Coronary artery (tissue), 2 donors: ENCODE measurements at regions not wholly inside any gene's neighbourhood (a gene's known extent, or its start where the extent isn't known, plus 50 kb on each side); places are given as distances from the start of the nearest gene placed in this dataset.
"Not testable (repeated sequence)": the region's sequence is repeated elsewhere in the genome, so short reads cannot be mapped to it uniquely, and the experiment has no call there.

Experiments
- DNase-seq: peaks from one replicate; pipeline ENCODE4 v3.0.0-alpha.2; 2017; ENCODE audit warnings: low spot score
- H3K27ac ChIP-seq, 2 donors: fragments of 200-600 bp; sonication (generic); one replicate each; pipeline ENCODE4 v1.5.1; 2016 to 2019
- H3K4me3 ChIP-seq: fragments of 200-600 bp; sonication (generic); 2 replicates; pipeline ENCODE4 v1.5.1; 2016; ENCODE audit warnings: mild to moderate bottlenecking, moderate library complexity
- CTCF ChIP-seq: fragments of 200-600 bp; sonication (generic); IDR thresholded peaks from one replicate; pipeline ENCODE4 v1.5.1; 2019; ENCODE audit warnings: antibody characterized with exemption

- no peak for TF ChIP-seq CTCF
- no peak for DNase-seq
Measured at GRCh38 chr1:58968360-58968952, 184.6 kb upstream of the JUN start.

GRCh38 chr1:58969176-58969575 is 185.3 kb upstream of the JUN start:
- H3K27ac ChIP-seq, result peak overlapping the region in 1 of 2 donors; percentile 90
- not testable (repeated sequence) for H3K4me3 ChIP-seq, DNase-seq

More at GRCh38 chr1:58968360-58968952, 184.6 kb upstream of the JUN start:
- peak overlapping the region; percentile 82 to 90 for H3K27ac ChIP-seq
- H3K4me3 ChIP-seq, result no peak overlapping the region

- Histone ChIP-seq H3K4me3 (no peak overlapping the region), H3K27ac (no peak overlapping the region)
- no peak for TF ChIP-seq CTCF
- DNase-seq, result no peak
Measured at GRCh38 chr1:58971629-58972140, 187.8 kb upstream of the JUN start.

DNA sequence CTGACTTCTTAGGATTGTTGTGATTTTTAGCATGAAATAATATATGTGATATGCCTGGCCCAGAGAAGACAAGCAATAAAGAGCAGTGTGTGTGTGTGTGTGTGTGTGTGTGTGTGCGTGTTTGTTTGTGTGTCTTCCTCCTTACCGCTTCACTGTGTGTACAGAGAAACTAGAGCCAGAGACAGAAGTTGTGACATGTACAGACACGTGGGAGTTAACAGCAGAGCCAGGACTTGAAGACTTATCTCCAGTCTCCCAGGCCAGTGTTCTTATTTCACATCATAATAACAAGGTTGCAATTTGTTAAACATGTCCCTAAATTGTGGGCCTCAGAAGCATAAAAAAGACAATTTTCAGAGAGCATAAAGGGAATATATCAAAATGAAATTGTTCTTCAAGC is 192.0 kb upstream of the JUN start:
- H3K27ac ChIP-seq, result no peak overlapping the region
- TF ChIP-seq CTCF, result no peak

DNA sequence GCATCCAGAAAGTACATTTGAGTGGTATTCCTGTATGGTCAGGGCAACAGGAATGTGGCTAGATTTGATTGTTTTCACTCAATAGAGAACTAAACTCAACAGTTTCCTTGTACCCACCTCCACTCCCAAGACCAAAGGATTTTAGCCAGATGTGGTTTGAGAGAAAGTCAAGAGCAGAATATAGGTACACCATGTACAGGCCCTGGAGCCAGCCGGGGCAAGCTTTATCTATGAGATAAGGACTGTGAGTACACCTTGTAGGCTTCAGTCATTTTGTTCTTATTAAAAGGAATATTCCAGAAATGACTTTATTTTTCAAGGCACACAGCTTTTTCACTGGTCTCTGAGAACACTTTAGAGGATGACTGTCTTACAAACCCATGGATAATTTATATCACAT is 192.4 kb upstream of the JUN start:
- TF ChIP-seq CTCF, result no peak
- Histone ChIP-seq H3K4me3 (no peak overlapping the region), H3K27ac (no peak overlapping the region)
- DNase-seq, result no peak

More for the DNA sequence above, 192.0 kb upstream of the JUN start:
- DNase-seq, result no peak
- H3K4me3 ChIP-seq, result no peak overlapping the region

DNA sequence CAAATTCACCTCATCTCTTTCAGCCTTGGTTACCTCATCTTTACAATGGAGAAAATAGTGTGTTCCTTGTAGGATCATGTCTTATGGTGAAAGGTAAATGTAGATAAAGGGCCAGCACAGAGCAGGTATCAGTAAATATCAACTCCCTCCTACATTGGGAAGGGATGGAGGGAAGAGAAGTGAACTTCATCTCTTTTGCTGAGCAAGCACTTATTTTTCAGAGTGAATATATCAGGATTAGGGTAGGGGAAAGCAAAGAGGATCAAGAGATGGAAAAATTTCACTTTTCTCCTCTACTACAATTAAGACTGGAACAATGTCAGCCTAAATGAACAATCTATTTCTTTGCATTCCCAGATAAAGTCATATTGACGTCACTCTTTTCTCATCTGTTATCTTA is 193.8 kb upstream of the JUN start:
- H3K27ac ChIP-seq, result no peak overlapping the region
- DNase-seq, result no peak
- H3K4me3 ChIP-seq, result no peak overlapping the region
- no peak for TF ChIP-seq CTCF

- H3K27ac ChIP-seq, result no peak overlapping the region
- TF ChIP-seq CTCF, result no peak
- peak; percentile 16 for DNase-seq
- H3K4me3 ChIP-seq, result no peak overlapping the region
Measured at GRCh38 chr1:58978096-58978495, 194.2 kb upstream of the JUN start.
